MCF 10A (cell line): ENCODE measurements at regions not wholly inside any gene's neighbourhood (a gene's known extent, or its start where the extent isn't known, plus 50 kb on each side); places are given as distances from the start of the nearest gene placed in this dataset.
A peak's percentile ranks its signal among the peaks of the same experiment; 100 is the strongest.

ENCODE experiments used
- BruUV-seq: library from RNA; stranded (reverse); fragments of 400-500 nt; replicated peaks from 2 replicates; lab custom pipeline; 2021; lab: Mats Ljungman, UMichigan
- CTCF ChIA-PET: fragments of 300-600 bp; sonication (Branson Sonifier 250); formaldehyde crosslinking; extraction: SDS; loops from one replicate; lab custom pipeline; 2021; ENCODE audit warnings: antibody characterized with exemption, inconsistent platforms; lab: Yijun Ruan, JAX
- POLR2A ChIA-PET: fragments of 300-600, 350-650 bp; sonication (Branson Sonifier 250); formaldehyde crosslinking; extraction: SDS; loops from one replicate; lab custom pipeline; 2020; ENCODE audit warnings: antibody characterized with exemption, inconsistent platforms; lab: Yijun Ruan, JAX
- DNase-seq: peaks from one replicate; pipeline ENCODE4 v3.0.0-alpha.2; 2018; ENCODE audit not compliant: unreplicated experiment
- H3K27ac Mint-ChIP-seq: one replicate; pipeline ENCODE4 v1.8.0; 2022; ENCODE audit warnings: mild to moderate bottlenecking, low read depth, mixed read lengths; ENCODE audit not compliant: unreplicated experiment
- H3K27me3 Mint-ChIP-seq: one replicate; pipeline ENCODE4 v1.8.0; 2022; ENCODE audit warnings: mixed read lengths; ENCODE audit not compliant: insufficient read depth, unreplicated experiment
- H3K36me3 Mint-ChIP-seq: one replicate; pipeline ENCODE4 v1.8.0; 2022; ENCODE audit warnings: mild to moderate bottlenecking, moderate library complexity, mixed read lengths; ENCODE audit not compliant: insufficient read depth, unreplicated experiment
- H3K4me1 Mint-ChIP-seq: one replicate; pipeline ENCODE4 v1.8.0; 2022; ENCODE audit warnings: mixed read lengths; ENCODE audit not compliant: insufficient read depth, unreplicated experiment
- H3K4me3 Mint-ChIP-seq: one replicate; pipeline ENCODE4 v1.8.0; 2022; ENCODE audit warnings: mild to moderate bottlenecking, moderate library complexity, mixed read lengths; ENCODE audit not compliant: unreplicated experiment
- H3K9me3 Mint-ChIP-seq: one replicate; pipeline ENCODE4 v1.8.0; 2022; ENCODE audit warnings: mixed read lengths; ENCODE audit not compliant: unreplicated experiment
- intact Hi-C: fragments of 100-400 bp; cut with micrococcal nuclease; formaldehyde crosslinking; loops from 2 replicates; pipeline ENCODE4 v1.14.1; 2022
- TF ChIP-seq, protein P1 (sequence below): fragments of 200-600 bp; IDR thresholded peaks from one replicate; pipeline ENCODE4 v1.8.0; 2022; ENCODE audit warnings: antibody characterized with exemption, mild to moderate bottlenecking; ENCODE audit not compliant: unreplicated experiment

GRCh38 chr17:77476931-77477805 lies 336.4 kb downstream of the SEC14L1 start:
- DNase-seq: peak; percentile 98
- ChIA-PET CTCF (interaction anchor here (0.7 to 2.1 kb wide), 9 partner anchors 18 to 541 kb away, joined by 3 to 9 read pairs (median 4); no protein-coding TSS in a partner anchor), POLR2A (interaction anchor here (0.6 to 8.4 kb wide), 23 partner anchors 8 to 742 kb away, joined by 3 to 167 read pairs (median 6); partner anchors contain the start of gene TNRC6C)
- no TSS peak for BruUV-seq
- Mint-ChIP-seq H3K27ac (peak overlapping the region; percentile 81), H3K36me3 (peaks cover 27% of the 10 kb centered on the region), H3K9me3 (no peaks in the 10 kb centered on the region), H3K4me1 (peaks cover 54% of the 10 kb centered on the region), H3K4me3 (peak overlapping the region; percentile 60), H3K27me3 (no peaks in the 10 kb centered on the region)
- TF ChIP-seq, protein P1, sequence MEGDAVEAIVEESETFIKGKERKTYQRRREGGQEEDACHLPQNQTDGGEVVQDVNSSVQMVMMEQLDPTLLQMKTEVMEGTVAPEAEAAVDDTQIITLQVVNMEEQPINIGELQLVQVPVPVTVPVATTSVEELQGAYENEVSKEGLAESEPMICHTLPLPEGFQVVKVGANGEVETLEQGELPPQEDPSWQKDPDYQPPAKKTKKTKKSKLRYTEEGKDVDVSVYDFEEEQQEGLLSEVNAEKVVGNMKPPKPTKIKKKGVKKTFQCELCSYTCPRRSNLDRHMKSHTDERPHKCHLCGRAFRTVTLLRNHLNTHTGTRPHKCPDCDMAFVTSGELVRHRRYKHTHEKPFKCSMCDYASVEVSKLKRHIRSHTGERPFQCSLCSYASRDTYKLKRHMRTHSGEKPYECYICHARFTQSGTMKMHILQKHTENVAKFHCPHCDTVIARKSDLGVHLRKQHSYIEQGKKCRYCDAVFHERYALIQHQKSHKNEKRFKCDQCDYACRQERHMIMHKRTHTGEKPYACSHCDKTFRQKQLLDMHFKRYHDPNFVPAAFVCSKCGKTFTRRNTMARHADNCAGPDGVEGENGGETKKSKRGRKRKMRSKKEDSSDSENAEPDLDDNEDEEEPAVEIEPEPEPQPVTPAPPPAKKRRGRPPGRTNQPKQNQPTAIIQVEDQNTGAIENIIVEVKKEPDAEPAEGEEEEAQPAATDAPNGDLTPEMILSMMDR: no peak
- intact Hi-C loops: loop anchor here (1.0 to 5.0 kb wide), 2 partner anchors 50 to 145 kb away; no protein-coding TSS in a partner anchor

GRCh38 chr17:77478281-77478680 lies 337.5 kb downstream of the SEC14L1 start:
- Mint-ChIP-seq H3K27me3 (no peaks in the 10 kb centered on the region), H3K36me3 (peaks cover 27% of the 10 kb centered on the region), H3K4me1 (peaks cover 43% of the 10 kb centered on the region), H3K9me3 (no peaks in the 10 kb centered on the region), H3K27ac (peak overlapping the region; percentile 37), H3K4me3 (peak overlapping the region; percentile 12)
- no peak for DNase-seq
- no TSS peak for BruUV-seq
- TF ChIP-seq, protein P1: no peak
- CTCF ChIA-PET: interaction anchor here (1.0 to 2.1 kb wide), 6 partner anchors 17 to 53 kb away, joined by 4 to 9 read pairs (median 4); no protein-coding TSS in a partner anchor
- POLR2A ChIA-PET: interaction anchor here (0.7 to 8.4 kb wide), 16 partner anchors 10 to 480 kb away, joined by 4 to 167 read pairs (median 11); partner anchors contain the start of gene TNRC6C
- intact Hi-C loops: loop anchor here (5.0 kb wide), 1 partner anchor 146 kb away; no protein-coding TSS in a partner anchor

GRCh38 chr17:77478899-77479298 lies 338.1 kb downstream of the SEC14L1 start:
- Mint-ChIP-seq H3K4me3 (no peak overlapping the region), H3K4me1 (peaks cover 38% of the 10 kb centered on the region), H3K27me3 (no peaks in the 10 kb centered on the region), H3K27ac (peak overlapping the region; percentile 37), H3K9me3 (no peaks in the 10 kb centered on the region), H3K36me3 (peaks cover 27% of the 10 kb centered on the region)
- ChIA-PET POLR2A (interaction anchor here (0.7 to 8.4 kb wide), 7 partner anchors 13 to 158 kb away, joined by 5 to 167 read pairs (median 12); no protein-coding TSS in a partner anchor), CTCF (interaction anchor here (1.0 to 2.1 kb wide), 4 partner anchors 16 to 52 kb away, joined by 4 to 9 read pairs (median 4); no protein-coding TSS in a partner anchor)
- TF ChIP-seq, protein P1: no peak
- intact Hi-C loops: loop anchor here (5.0 kb wide), 1 partner anchor 147 kb away; no protein-coding TSS in a partner anchor
- no TSS peak for BruUV-seq
- DNase-seq: no peak
